GM23248 (cell line): ENCODE measurements at regions not wholly inside any gene's neighbourhood (a gene's known extent, or its start where the extent isn't known, plus 50 kb on each side); places are given as distances from the start of the nearest gene placed in this dataset.

Source experiments
- DNase-seq: peaks from one replicate; pipeline ENCODE4 v3.0.0-alpha.2; 2015
- H2AFZ ChIP-seq: fragments of 200-600 bp; sonication (generic); 2 replicates; pipeline ENCODE4 v1.6.1; 2016; ENCODE audit warnings: antibody characterized with exemption
- H3F3A ChIP-seq: fragments of 200-600 bp; sonication (generic); 2 replicates; pipeline ENCODE4 v1.6.1; 2016; ENCODE audit warnings: mild to moderate bottlenecking, antibody characterized with exemption, mixed run types; ENCODE audit not compliant: insufficient read depth
- H3K27ac ChIP-seq: fragments of 200-600 bp; sonication (generic); 2 replicates; pipeline ENCODE4 v1.5.1; 2016; ENCODE audit warnings: mild to moderate bottlenecking
- H3K27me3 ChIP-seq: fragments of 200-600 bp; sonication (generic); replicated peaks from 2 replicates; pipeline ENCODE4 v1.6.1; 2016; ENCODE audit warnings: mild to moderate bottlenecking; ENCODE audit not compliant: insufficient read depth
- H3K36me3 ChIP-seq: fragments of 200-600 bp; sonication (generic); 2 replicates; pipeline ENCODE4 v1.6.1; 2016; ENCODE audit warnings: low read depth, mild to moderate bottlenecking
- H3K4me1 ChIP-seq: fragments of 200-600 bp; sonication (generic); 2 replicates; pipeline ENCODE4 v1.6.1; 2016; ENCODE audit warnings: mild to moderate bottlenecking; ENCODE audit not compliant: insufficient read depth
- H3K4me2 ChIP-seq: fragments of 200-600 bp; sonication (generic); one replicate; pipeline ENCODE4 v1.6.1; 2016; ENCODE audit warnings: mild to moderate bottlenecking; ENCODE audit not compliant: unreplicated experiment
- H3K4me3 ChIP-seq: fragments of 200-600 bp; sonication (generic); 2 replicates; pipeline ENCODE4 v1.5.1; 2016; ENCODE audit warnings: mild to moderate bottlenecking
- H3K79me2 ChIP-seq: fragments of 200-600 bp; sonication (generic); 2 replicates; pipeline ENCODE4 v1.6.1; 2016; ENCODE audit warnings: mild to moderate bottlenecking; ENCODE audit not compliant: insufficient read depth
- H3K9ac ChIP-seq: fragments of 200-600 bp; sonication (generic); 2 replicates; pipeline ENCODE4 v1.6.1; 2016; ENCODE audit warnings: mild to moderate bottlenecking
- H3K9me2 ChIP-seq: fragments of 200-600 bp; sonication (generic); 2 replicates; pipeline ENCODE4 v1.6.1; 2016; ENCODE audit warnings: mixed run types, mild to moderate bottlenecking, moderate library complexity; ENCODE audit not compliant: insufficient read depth
- H3K9me3 ChIP-seq: fragments of 200-600 bp; sonication (generic); one replicate; pipeline ENCODE4 v1.6.1; 2017; ENCODE audit warnings: low read depth
- H4K20me1 ChIP-seq: fragments of 200-600 bp; sonication (generic); 2 replicates; pipeline ENCODE4 v1.6.0; 2016; ENCODE audit not compliant: insufficient read depth
- EZH2 ChIP-seq: fragments of 200-600 bp; sonication (generic); IDR thresholded peaks from 2 replicates; pipeline ENCODE4 v1.6.1; 2018; ENCODE audit warnings: antibody characterized with exemption, mild to moderate bottlenecking; ENCODE audit not compliant: insufficient read depth, poor library complexity, severe bottlenecking
- EZH2phosphoT487 ChIP-seq: fragments of 200-600 bp; sonication (generic); IDR thresholded peaks from 2 replicates; pipeline ENCODE4 v1.6.1; 2018; ENCODE audit warnings: antibody characterized with exemption, moderate library complexity, mild to moderate bottlenecking, low read depth; ENCODE audit not compliant: insufficient read depth
- WGBS, 2 experiments: methylation state at CpG; one replicate each; pipeline ENCODE4 v1.1.6; 2015 to 2017; ENCODE audit warnings: low lambda C conversion rate in 2 of 2, low coverage in 1 of 2; ENCODE audit errors: missing lambda C conversion rate in 2 of 2; 5-methylcytosine and 5-hydroxymethylcytosine counted together
- in situ Hi-C: fragments of 300-500 bp; cut with MboI; formaldehyde crosslinking; loops from 2 replicates; pipeline ENCODE4 v1.15.0; 2020

- Histone ChIP-seq H3K79me2 (no peaks in the 10 kb centered on the region), H3K4me2 (no peak overlapping the region), H3K27me3 (no peaks in the 10 kb centered on the region), H3K27ac (no peak overlapping the region), H4K20me1 (no peaks in the 10 kb centered on the region), H3K36me3 (no peaks in the 10 kb centered on the region), H3K4me3 (no peak overlapping the region), H3K9me2 (no peaks in the 10 kb centered on the region), H3K4me1 (no peaks in the 10 kb centered on the region), H3F3A (no peaks in the 10 kb centered on the region), H3K9ac (no peak overlapping the region), H3K9me3 (no peaks in the 10 kb centered on the region), H2AFZ (no peak overlapping the region)
- TF ChIP-seq EZH2 = no peak
- WGBS, 2 experiments = 88 to 94% methylated on average over 2 of the region's 2 CpGs
- no peak for DNase-seq
- in situ Hi-C loops = no loop called here
These were observed 166.4 kb downstream of the TFAP2C start for GRCh38 chr20:56795492-56795891.

GRCh38 chr20:56796345-56796744, 167.2 kb downstream of the TFAP2C start:
- no peak for DNase-seq

GRCh38 chr20:56797023-56797422, 167.9 kb downstream of the TFAP2C start:
- Histone ChIP-seq H3K9ac (no peak overlapping the region), H3K9me3 (no peaks in the 10 kb centered on the region), H3K27me3 (no peaks in the 10 kb centered on the region), H3K9me2 (no peaks in the 10 kb centered on the region), H3K4me1 (0 out of 2 replicates have a peak, but pooled peaks cover 1% of the 10 kb centered on the region), H3F3A (no peaks in the 10 kb centered on the region), H3K4me3 (no peak overlapping the region), H4K20me1 (no peaks in the 10 kb centered on the region), H3K4me2 (no peak overlapping the region), H2AFZ (no peak overlapping the region), H3K36me3 (no peaks in the 10 kb centered on the region), H3K79me2 (no peaks in the 10 kb centered on the region), H3K27ac (no peak overlapping the region)
- TF ChIP-seq EZH2 = no peak
- TF ChIP-seq EZH2phosphoT487 = no peak
- in situ Hi-C loops = no loop called here
- no peak for DNase-seq
- 64 to 70% methylated on average over 2 of the region's 2 CpGs for WGBS, 2 experiments

More at GRCh38 chr20:56796345-56796744, 167.2 kb downstream of the TFAP2C start:
- Histone ChIP-seq H3K4me2 (no peak overlapping the region), H3F3A (no peaks in the 10 kb centered on the region), H3K79me2 (no peaks in the 10 kb centered on the region), H3K9me3 (no peaks in the 10 kb centered on the region), H3K36me3 (no peaks in the 10 kb centered on the region), H3K4me1 (no peaks in the 10 kb centered on the region), H2AFZ (no peak overlapping the region), H4K20me1 (no peaks in the 10 kb centered on the region), H3K4me3 (no peak overlapping the region), H3K27ac (no peak overlapping the region), H3K9ac (no peak overlapping the region), H3K27me3 (no peaks in the 10 kb centered on the region), H3K9me2 (no peaks in the 10 kb centered on the region)
- no peak for TF ChIP-seq EZH2phosphoT487
- no peak for TF ChIP-seq EZH2
- in situ Hi-C loops = no loop called here
- WGBS, 2 experiments = 90 to 98% methylated on average over 3 of the region's 3 CpGs

GRCh38 chr20:56798634-56799033, 169.5 kb downstream of the TFAP2C start:
- H3K9me2 ChIP-seq = no peaks in the 10 kb centered on the region
- H3K27me3 ChIP-seq = no peaks in the 10 kb centered on the region
- 70 to 79% methylated on average over 1 of the region's 1 CpG for WGBS, 2 experiments
- TF ChIP-seq EZH2 = no peak
- no peak for TF ChIP-seq EZH2phosphoT487
- H3F3A ChIP-seq = peaks cover 6% of the 10 kb centered on the region; the same call in 1 of the 2 replicates
- no peak overlapping the region for H2AFZ ChIP-seq
- no peak overlapping the region for H3K4me3 ChIP-seq
- H3K9ac ChIP-seq = no peak overlapping the region
- no peak for DNase-seq
- H3K36me3 ChIP-seq = no peaks in the 10 kb centered on the region
- no peaks in the 10 kb centered on the region for H3K9me3 ChIP-seq
- no peak overlapping the region for H3K27ac ChIP-seq
- H3K4me2 ChIP-seq = no peak overlapping the region
- no peaks in the 10 kb centered on the region for H3K79me2 ChIP-seq
- H4K20me1 ChIP-seq = no peaks in the 10 kb centered on the region
- 0 out of 2 replicates have a peak, but pooled peaks cover 5% of the 10 kb centered on the region for H3K4me1 ChIP-seq
- in situ Hi-C loops = no loop called here

GRCh38 chr20:56799187-56799586, 170.1 kb downstream of the TFAP2C start:
- 77 to 83% methylated on average over 2 of the region's 2 CpGs for WGBS, 2 experiments
- no peak for TF ChIP-seq EZH2phosphoT487
- TF ChIP-seq EZH2 = no peak
- Histone ChIP-seq H3K9me3 (no peaks in the 10 kb centered on the region), H3K27ac (no peak overlapping the region), H3K79me2 (no peaks in the 10 kb centered on the region), H3K9ac (no peak overlapping the region), H3K9me2 (no peaks in the 10 kb centered on the region), H3K4me3 (no peak overlapping the region), H4K20me1 (no peaks in the 10 kb centered on the region), H3K27me3 (no peaks in the 10 kb centered on the region), H3K36me3 (no peaks in the 10 kb centered on the region), H2AFZ (no peak overlapping the region), H3F3A (peaks cover 6% of the 10 kb centered on the region; the same call in 1 of the 2 replicates), H3K4me2 (no peak overlapping the region), H3K4me1 (0 out of 2 replicates have a peak, but pooled peaks cover 5% of the 10 kb centered on the region)
- DNase-seq = no peak
- in situ Hi-C loops = no loop called here
